Vagina (tissue), 2 donors: ENCODE measurements at regions not wholly inside any gene's neighbourhood (a gene's known extent, or its start where the extent isn't known, plus 50 kb on each side); places are given as distances from the start of the nearest gene placed in this dataset.

ENCODE experiments used
- POLR2A ChIP-seq, 2 donors: fragments of 450-650 bp; IDR thresholded peaks; one replicate each; pipeline ENCODE4 v1.6.1; 2017; ENCODE audit warnings: antibody characterized with exemption in 2 of 2, mild to moderate bottlenecking in 2 of 2, moderate library complexity in 2 of 2
- POLR2AphosphoS5 ChIP-seq, 2 donors: sonication (generic); formaldehyde crosslinking; IDR thresholded peaks; one replicate each; pipeline ENCODE4 v1.9.0; 2017; ENCODE audit warnings: antibody characterized with exemption in 2 of 2, mild to moderate bottlenecking in 2 of 2, low read depth in 1 of 2; ENCODE audit not compliant: insufficient read depth in 1 of 2
- TF ChIP-seq, protein P1 (sequence below), 3 experiments: fragments of 450-650 bp in 2 of 3; fragments of 200-600 bp in 1 of 3; sonication (generic) in 1 of 3; IDR thresholded peaks; one replicate each; pipeline ENCODE4 v1.5.1; 2017 to 2019; ENCODE audit warnings: antibody characterized with exemption in 3 of 3, mild to moderate bottlenecking in 2 of 3, moderate library complexity in 2 of 3

- TF ChIP-seq, protein P1, sequence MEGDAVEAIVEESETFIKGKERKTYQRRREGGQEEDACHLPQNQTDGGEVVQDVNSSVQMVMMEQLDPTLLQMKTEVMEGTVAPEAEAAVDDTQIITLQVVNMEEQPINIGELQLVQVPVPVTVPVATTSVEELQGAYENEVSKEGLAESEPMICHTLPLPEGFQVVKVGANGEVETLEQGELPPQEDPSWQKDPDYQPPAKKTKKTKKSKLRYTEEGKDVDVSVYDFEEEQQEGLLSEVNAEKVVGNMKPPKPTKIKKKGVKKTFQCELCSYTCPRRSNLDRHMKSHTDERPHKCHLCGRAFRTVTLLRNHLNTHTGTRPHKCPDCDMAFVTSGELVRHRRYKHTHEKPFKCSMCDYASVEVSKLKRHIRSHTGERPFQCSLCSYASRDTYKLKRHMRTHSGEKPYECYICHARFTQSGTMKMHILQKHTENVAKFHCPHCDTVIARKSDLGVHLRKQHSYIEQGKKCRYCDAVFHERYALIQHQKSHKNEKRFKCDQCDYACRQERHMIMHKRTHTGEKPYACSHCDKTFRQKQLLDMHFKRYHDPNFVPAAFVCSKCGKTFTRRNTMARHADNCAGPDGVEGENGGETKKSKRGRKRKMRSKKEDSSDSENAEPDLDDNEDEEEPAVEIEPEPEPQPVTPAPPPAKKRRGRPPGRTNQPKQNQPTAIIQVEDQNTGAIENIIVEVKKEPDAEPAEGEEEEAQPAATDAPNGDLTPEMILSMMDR (IDR thresholded peaks at IDR 0.05), result no peak
- TF ChIP-seq POLR2AphosphoS5 (IDR thresholded peaks at IDR 0.05; ENCODE audit: insufficient read depth in 1 of 2, low read depth in 1 of 2) (no peak), POLR2A (IDR thresholded peaks at IDR 0.05) (no peak)
These were observed 88.3 kb downstream of the NPAP1 start for GRCh38 chr15:24763891-24764290.
